Kidney tubule cell (primary cell): ENCODE measurements at regions not wholly inside any gene's neighbourhood (a gene's known extent, or its start where the extent isn't known, plus 50 kb on each side); places are given as distances from the start of the nearest gene placed in this dataset.

Source experiments
- DNase-seq: peaks from one replicate; pipeline ENCODE4 v3.0.0-alpha.2; 2018; ENCODE audit warnings: low spot score

DNA sequence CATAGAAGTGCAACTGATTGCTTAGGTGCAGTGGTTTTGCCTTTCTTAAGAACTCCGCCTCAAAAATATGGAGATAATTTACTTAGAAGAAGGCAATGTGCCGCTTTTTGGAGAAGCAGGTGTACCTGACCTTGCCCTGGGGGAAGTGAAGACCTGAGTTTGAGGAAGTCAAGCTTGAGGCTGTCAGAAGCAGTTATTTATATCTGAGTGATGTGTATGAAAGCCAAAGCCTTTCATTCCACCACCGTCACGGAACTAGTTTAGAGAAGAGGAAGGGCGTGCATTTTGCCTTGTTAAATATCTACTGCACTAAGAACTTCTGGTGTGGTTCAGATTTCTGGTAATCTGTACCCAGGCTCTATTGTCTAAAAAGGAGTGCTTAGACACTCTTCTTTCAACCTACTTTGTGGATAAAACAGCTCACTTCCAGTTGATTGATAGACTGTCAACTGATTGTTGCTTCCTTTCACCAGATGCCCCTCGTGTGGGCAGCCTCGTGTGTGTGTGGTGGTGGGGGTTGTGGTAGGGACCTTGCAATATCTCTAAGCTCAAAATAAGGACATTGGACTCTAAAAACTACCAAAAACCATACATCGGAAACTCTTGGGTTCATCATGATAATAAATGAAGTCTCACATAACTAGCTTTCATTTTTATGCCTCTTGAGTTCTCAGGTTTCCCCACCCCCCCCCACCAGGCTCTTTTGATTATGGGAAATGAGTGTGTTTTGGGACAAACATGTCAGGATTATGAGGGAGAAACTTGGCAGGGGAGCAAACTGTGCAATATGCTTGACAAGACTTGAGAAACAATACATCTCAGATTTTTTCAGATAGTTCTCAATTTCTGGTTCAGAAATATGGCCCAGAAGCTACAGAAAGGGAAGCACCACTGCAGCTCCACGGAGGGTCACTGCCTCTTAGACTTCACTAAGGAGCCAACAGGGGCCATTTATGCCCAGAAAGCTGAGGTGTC lies 78.6 kb downstream of the ARF6 start:
- DNase-seq = peak; percentile 58

DNA sequence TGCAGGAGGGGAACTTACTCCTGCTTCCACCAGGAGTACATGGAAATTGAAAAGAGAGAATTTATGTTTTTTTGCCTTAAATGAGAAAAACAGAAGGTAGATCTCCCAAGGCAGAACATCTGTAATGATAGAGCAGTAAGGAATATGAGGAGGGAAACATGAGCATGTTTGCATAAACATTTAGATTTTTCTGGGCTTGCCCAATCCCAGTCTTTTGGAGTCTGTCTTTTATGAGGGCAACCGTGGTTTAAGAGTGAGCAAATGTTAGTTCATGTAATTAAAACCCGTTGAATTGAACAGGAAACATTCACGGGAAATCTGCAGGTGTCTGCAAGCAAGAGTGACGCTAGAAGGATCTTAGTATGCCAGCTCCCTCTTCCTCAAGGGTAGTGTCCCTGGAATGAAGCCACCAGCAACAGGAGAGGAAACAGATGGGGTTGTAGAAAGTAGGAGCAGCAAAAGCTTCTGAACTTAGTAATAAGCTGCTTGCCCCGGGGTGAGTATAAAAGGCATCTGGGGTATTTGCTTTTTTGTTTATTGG lies 79.3 kb downstream of the ARF6 start:
- peak; percentile 73 for DNase-seq

DNA sequence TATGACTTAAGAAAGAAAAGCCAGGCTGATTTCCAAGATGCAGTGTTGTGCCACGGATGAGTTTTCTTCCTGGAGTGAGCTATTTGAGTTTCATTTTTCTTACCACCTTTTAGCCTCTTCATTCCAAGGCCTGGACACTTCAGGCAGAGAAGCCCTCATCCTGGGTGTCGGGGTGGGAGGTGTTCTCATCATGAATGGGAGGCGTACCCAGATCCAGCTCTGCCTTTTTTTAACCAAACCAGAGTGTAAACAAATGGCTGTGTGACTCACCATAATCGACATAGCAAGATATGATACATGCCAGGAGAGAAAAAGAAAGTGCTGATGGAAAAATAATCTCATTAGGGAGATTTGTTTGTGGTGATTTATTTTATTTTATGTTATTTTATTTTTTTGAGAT lies 79.9 kb downstream of the ARF6 start:
- DNase-seq = peak; percentile 95

DNA sequence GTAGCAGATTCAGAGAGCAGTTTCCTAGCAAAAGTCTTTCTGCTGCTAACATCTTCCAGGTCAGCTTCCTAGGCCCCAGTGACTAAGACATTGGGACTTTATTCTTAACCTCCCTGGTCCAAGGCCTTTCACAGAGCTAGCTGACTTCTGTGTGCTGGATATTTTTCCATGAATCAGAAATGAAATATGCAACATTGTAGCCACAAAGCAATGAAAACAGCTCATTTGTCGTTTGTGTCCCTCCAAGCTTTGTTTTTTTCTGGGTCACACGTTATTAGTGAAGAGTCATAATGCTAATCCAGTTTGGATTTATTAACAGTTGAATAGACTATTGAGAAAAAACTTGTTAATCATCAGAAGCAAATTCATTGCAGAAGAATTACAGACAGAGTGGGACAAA lies 82.4 kb downstream of the ARF6 start:
- peak; percentile 98 for DNase-seq

DNA sequence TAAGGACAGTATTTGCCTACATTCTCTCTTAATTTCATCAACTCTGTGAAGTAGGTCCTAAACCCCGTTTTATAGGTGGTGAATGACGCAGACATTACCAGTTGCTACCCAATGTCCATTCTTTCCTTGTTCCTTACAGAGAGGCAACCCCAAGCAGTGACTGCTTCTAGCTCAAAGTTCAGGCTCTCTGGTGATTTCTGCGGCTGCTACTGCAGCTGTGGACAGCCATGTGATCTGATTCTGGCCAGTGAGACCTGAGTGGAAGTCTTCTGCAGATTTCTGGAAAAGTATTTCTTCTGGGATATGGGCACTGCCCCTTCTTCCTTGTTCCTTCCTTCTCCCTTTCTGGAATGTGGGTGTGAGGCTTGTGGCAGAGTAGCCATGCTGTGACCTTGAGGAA lies 82.9 kb downstream of the ARF6 start:
- DNase-seq = peak; percentile 84

DNA sequence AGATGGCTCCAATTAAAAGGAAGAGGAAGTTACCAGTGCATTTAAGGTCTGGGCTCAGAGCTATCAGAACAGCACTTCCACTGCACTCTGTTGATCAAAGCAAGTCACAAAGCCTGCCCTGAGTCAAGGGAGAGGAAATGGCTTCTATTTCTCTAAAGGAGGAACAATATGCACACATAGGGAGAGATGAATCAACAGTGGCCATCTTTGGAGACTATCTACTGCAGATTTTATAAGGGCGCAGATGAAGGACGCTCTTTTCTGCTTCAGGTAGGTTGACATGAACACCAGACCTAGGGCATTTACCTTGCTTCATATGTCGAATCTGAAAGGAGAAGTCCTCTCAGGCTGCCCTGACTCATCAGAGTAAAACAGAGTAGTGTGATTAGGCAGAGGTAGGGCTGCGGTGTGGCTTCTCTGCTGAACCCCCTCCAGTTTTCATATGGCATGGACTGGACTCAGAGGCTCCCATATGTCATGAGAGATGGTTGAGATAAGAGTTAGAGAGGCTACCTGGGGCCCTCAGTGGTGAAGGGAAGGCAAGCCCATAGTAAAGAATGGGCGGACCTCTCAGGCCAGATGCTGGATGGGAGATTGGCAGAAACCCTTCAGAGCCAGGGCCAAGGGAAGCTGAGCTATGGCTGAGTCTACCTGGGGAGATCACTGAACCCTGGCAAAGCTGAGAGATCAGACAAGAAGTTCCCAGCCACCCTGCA lies 84.4 kb downstream of the ARF6 start:
- DNase-seq = no peak

DNA sequence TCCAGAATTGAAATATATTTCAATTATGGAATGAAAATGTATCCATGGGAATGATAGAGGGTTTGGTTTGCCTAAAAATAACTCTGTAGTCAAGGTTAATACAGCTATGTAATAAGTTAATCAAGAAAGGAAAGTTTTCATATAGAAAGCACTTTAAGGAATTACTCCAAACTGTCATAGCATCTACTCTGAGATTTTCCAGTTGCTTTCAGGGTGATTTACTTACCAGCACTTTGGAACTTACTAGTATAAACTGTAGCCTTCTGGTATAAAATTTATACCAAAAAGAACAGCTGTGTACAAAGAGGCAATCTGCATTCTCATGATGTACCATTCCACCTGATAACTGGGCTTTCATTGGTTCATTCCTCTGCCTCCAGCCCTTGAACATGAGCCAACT lies 87.1 kb downstream of the ARF6 start:
- no peak for DNase-seq

DNA sequence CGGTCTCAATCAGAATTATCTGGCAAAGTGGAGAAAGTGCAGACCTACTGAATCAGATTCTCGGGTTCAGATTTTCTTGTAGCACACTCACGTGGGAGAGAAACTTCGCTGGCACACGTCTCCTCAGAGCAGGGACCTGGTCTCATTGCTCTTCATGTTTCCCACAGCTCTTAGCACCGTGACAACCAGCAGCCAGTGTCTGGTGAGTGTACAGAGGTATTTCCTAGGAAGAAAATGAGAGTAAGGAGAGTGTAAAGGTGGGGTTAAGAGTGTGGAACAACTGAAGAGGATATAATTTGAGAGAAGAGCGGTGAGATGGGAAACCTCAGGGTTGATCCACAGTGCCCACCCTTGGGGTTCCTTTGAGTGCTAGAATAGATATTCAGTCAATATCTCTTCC lies 89.2 kb downstream of the ARF6 start:
- DNase-seq = peak; percentile 85

DNA sequence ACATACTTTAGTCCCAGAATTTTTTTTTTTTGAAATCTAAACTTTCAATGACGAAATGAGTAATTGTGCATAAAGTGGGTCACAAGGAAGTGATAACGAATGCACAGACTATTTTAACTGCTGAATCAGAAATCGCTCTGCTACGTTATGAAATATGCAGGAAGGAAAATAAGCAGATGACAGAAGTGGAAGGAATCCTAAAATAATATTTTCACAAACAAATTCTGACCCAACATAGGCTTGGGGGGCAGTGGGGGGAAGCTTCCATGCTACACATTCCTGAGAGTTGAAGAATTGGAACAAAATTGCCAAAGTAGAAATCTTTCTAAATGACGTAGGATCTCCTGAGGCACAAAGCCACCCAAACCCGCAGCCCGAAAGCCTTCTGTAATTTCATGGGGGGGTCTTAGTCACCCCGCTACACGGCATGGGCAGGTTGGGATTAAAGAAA lies 89.6 kb downstream of the ARF6 start:
- peak; percentile 94 for DNase-seq

DNA sequence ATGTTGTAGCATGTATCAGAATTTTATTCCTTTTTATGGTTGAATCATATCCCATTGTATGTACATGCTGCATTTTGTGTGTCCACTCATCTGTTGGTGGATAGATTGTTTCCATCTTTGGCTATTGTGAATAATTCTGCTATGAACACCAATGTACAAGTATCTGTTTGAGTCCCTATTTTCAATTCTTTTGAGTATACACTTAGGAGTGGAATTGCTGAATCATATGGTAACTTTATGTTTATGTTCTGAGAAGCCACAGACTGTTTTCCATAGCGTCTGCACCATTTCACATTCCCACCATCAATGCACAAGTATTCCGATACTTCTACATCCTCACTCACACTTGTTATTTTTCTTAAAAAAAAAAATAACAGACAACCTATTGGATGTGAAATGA lies 91.5 kb downstream of the ARF6 start:
- no peak for DNase-seq

DNA sequence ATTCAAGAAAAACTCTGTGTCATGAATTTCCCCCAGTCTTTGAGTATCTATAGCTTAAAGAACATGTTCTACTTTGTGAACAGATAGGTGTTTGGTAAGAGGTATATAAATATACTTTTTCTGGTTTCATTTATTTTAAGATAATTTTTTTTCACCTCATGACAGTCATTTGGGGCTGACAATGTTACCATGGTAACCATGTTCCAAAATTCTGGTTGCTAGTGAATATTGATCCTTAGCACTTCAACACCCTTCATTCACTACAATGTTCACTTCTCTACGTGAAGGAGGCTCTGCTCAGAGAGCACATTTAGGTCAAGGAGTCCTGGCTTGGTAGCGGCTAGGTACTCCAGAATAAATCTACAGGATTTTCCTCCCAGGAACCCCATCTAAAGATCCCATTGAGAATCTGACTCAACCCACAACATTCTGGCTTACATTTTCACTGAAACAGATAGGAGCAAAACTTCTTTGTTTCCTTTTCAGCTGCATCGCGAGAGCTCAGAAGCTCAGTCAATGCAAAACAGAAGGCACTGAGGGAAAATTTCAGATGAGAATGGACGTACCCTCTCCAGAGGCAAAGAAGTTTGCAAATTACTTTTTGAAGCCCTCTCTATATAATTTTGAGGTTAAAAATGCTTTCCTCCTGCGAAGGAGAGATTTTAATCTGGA lies 93.6 kb downstream of the ARF6 start:
- DNase-seq = peak; percentile 58

DNA sequence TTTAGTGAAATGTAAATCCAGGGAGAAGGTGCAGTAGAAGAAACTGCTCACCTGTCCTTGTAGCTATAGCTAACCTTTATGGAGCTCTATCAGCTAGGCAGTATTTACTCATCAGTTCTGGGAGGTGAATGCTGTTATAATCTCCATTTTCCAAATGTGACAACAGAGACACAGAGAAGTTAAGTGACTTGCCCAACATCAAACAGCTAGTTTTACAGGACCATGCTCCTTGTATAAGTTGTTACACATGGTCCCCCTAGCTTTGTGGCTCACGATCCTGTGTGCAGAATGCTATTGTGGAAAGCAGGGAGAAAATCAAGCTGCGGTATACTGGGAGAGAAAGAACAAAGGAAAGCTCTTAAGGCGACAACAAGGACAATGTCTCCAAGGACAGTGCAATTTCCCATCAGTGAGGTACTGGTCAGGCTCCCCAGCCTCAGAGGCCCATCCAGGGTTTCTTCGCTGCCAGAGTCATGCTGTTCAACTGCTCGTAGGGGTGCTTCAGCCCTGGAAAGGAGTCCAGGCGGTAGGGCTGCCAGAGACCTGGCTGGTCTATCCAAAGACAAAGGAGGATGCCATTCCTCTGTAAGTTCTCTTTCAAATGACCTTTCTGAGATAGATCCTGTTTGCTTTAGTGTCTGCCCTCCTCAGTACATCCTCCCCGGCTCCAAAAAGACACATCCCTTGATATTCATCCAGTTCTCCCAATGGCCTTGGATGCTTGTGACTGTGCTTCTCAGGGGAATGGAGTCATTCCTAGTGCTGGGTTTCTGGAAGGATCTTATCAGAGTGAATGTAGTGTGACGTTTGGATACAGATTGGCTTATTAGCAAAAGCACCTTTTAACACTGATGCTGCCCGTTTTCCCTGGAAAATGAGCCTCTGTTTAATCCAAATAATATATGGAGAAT lies 95.5 kb downstream of the ARF6 start:
- DNase-seq = no peak

DNA sequence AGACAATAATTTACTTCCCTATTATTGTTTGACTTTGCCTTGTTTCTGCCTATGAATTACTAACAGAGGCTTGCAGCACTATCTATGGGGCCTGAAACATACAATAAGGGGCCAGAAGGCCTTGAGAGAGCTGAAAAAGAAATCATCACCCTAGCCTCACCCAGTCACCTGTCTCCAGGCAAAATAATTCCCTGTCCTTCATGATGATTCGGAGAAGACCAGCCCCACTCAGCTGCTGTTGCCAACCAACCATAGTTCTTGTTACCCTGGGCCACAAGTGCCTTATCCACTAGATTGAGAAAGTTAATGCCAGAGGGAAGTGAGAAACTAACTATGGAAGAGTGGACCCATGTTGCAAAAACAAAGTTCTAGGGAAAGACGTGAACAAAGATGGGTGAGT lies 97.1 kb downstream of the ARF6 start:
- peak; percentile 63 for DNase-seq

DNA sequence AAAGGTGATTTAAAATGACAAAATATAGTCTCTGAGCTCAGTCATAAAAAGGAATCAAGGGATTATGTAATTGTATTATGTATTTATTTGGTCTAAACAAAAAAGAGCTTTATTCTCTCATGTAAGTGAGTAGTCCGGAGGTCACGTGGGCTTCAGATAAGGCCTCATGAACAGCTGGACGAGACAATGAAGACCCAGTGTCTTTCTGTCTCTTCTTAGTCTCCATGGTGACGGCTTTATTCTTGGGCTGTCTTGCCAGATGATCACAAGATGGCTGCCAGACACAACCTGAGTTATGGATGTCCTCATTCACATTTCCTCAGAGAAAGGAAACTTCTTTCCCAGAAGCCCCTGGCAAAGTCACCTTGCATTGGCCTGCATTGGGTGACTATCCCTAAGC lies 98.6 kb downstream of the ARF6 start:
- DNase-seq = no peak

DNA sequence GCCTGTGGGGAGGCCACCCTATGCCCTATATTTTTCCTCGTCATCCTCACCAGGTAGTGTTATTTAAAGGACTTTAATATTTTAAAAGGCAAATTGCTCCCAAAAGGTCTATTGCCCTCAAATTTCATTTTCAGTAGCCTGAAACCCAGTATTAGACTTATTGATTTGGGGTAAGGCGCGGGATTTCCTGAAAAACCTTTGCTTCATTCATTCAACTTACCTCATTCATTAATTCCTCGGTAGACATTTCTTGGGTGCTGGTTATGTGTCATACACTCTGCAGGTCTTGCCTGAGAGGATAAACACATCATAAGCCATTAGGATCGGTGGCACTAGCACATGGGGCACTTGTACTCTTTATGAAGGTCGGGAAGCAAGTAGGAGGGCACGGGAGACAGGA lies 99.2 kb downstream of the ARF6 start:
- DNase-seq = no peak

DNA sequence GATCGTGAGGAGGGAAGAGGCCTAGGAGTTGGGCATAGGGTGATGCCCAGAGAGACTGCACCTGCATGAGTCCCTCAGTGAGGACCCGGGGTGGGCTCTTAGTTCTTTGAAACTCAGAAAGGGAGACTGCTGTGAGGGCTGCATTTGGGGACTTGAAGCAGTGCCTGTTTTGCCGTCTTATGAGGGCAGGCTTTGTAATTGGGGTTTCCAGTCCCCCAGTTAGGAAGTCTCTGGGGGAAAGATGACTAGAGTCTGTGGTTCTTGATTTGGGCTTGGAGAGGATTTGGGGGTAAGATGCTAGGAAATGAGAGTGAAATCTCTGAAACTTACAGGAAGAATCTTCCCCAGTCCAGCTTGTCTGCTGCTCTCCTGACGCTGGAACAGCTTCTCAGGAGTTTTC lies 99.6 kb downstream of the ARF6 start:
- no peak for DNase-seq

DNA sequence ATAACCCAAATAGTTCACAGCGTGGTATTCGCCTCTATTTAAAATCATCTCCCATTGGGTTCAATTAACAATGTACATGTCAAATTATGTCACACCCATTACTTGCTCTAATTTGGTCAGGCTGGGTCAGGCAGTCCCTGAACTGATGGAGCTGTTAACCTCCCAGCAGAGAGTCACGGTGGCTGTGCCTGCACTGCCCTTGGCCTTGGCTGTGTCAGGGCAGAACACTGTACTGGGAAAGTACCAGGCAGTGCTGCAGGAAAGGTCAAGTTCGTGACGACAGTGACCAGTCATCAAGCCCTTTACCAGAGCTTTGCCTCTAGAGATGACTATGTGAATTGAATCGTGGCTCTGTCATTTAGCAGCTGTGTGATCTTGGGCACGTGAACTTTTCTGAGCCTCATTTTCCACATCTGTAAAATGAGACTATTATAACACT lies 100.0 kb downstream of the ARF6 start:
- DNase-seq = peak; percentile 90

DNA sequence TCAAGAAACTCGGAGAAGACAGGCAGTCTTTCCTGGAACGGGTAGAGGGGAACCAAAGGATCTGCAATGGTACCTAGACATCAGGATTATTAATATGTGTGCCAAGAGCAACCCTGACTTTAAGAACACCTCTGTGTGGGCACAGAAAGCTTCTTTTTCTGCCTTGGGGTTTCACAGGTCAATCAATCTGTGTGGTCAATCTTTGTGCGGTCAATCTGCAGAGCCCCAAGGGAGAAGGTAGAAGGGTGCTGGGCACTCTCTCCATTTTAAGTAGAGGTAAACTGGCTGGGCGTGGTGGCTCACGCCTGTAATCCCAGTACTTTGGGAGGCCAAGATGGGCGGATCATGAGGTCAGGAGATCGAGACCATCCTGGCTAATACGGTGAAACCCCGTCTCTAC lies 100.7 kb downstream of the ARF6 start:
- DNase-seq = no peak

DNA sequence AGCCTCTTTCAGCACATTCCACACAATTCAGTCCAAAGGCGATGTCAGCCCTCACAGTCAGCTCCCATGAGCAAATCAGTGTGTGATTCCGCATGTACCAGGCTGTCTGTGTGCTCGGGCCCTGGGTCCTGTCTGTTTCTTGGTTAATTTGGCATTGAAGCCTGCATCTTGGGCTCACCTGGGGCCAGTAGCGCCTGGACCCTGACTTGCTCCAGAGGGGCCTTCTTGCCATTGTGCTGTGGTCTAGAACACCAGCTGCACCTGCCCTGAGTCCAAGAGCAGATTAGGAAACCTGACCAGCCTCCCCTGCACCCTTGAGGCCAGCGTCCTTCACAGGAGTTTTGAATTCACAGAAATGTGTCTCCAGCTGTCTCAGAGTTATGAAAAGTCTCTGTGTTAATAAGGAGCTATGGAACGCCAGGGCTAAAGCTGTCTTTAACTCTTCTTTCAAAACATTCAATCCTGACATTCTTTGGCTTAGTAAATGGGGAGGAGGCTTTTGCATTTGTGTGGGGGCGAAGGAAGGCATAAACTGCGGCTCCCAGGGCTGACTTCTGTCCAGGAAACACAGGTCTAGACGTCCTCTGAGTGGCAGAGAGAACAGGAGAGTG lies 102.2 kb downstream of the ARF6 start:
- DNase-seq = no peak

DNA sequence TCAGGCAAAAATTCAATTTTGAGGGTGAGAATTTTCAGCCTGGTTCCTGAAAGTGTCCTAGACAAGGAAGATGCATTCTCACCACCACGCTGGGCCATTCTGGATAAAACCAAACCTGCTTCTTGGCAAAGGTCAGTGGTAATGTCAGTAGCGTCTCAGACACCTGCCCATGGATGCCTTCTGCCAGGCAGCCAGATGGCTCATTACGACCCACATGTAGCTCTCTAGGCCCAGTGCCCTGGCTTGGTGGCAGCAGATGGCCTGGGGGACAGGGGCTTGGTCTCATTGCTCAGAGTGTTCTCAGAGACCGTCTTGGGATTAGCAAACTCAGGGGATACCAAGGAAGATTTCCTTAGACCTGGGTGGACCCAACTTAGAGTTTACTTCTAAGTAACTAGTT lies 105.1 kb downstream of the ARF6 start:
- no peak for DNase-seq
